ENCODE measurements at regions not wholly inside any gene's neighbourhood (a gene's known extent, or its start where the extent isn't known, plus 50 kb on each side); places are given as distances from the start of the nearest gene placed in this dataset.

DNA sequence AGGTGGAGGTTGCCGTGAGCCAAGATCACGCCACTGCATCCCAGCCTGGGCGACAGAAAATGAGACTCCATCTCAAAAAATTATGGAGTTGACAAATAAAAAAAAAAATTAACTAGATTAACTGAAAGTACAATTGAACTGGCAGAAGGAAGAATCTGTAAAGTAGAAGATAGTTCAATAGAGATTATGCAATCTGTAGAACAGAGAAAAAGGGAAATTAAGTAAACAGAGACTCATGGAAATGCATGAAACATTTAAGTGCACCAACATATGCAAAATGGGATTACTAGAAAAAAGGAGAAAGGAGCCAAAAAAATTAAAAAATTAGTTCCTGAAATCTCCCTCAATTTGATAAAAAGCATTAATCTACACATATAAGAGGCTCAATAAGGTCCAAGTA lies 188.8 kb upstream of the KHDRBS2 start:
- DNase-seq (ENCODE audit: low spot score), result no peak

DNA sequence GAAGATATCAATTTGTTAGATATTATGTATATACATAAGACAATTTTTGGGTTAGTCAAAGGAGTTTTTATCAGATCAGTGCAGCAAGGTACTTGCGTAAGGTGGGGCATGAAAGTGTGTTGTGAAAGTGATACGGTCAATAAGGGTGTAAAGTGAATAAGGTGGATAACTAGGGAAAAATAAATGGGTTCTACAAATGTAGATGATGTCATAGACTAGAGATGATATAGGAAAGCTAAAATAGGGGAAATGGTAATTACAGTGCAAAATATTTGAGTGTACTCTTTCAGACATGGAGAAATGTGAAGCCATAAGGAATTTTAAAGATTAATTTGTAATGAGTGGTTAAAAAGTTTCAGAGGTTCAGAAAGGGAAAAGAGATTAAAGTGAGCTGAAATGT lies 180.6 kb upstream of the KHDRBS2 start:
- no peak for DNase-seq (ENCODE audit: low spot score)

DNA sequence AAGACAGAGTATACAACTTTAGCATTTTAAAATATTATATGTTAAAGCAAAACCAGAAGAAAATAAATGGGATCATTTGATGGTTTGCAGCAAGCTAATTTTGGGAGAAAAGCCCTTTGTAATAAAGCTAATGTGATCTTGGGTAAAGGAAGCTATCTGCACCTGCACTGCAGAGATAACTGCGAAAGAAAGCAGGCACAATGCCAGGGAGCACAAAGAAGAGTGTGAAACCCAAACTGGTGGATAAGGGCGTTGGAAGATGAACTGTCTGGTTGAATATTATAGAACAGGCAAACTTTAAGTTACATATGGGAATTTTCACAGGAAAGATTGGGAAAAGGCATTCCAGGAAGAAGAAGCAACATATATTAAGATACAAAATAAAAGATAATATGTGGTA lies 179.2 kb upstream of the KHDRBS2 start:
- no peak for DNase-seq (ENCODE audit: low spot score)

- DNase-seq (ENCODE audit: low spot score), result no peak
Measured at GRCh38 chr6:62452586-62452985, 166.6 kb upstream of the KHDRBS2 start.

GRCh38 chr6:62446647-62447316 lies 160.8 kb upstream of the KHDRBS2 start:
- DNase-seq (ENCODE audit: low spot score), result no peak

GRCh38 chr6:62445521-62445920 lies 159.5 kb upstream of the KHDRBS2 start:
- DNase-seq (ENCODE audit: low spot score), result peak; percentile 2

GRCh38 chr6:62441182-62441581 lies 155.2 kb upstream of the KHDRBS2 start:
- DNase-seq (ENCODE audit: low spot score), result no peak

DNA sequence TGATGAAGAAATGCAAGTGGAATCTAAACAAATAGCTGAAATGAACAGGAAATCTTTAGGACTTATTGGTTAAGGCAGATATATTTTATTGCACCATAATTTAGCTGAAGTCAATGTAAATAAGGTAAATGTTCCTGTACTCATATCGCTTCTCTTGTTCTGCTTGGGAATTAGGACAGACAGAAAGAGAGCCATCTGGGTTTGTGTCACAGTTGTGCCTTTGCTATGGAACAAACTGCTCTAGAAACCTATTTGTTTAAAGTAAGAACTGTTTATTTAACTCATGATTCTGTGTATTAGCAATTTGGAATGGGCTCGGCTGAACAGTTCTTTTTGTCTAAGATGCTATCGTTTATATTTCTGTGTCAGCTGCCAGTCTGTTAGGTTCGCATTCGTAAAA lies 143.8 kb upstream of the KHDRBS2 start:
- no peak for DNase-seq (ENCODE audit: low spot score)

- DNase-seq (ENCODE audit: low spot score), result no peak
Measured at GRCh38 chr6:62400521-62401259, 114.7 kb upstream of the KHDRBS2 start.

DNA sequence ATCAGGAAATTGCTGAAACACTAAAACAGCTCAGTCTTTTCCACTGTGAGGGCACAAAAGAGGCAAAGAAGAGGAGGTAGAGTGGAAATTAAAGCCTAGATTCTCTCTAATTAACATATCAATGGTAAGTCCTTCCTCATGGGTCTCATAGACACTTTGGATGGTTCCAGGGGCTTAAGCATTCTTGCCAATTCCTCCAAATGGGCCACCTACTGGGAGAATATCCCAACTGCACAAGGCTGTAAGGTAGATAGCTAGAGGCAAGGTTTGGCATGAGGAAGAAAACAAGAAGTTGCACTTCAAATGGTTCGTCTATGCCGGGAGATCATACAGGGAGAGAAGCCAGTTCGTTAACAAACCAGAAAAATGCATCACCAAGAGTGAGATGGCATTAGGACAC lies 107.6 kb upstream of the KHDRBS2 start:
- DNase-seq (ENCODE audit: low spot score), result no peak

- no peak for DNase-seq (ENCODE audit: low spot score)
Measured at GRCh38 chr6:62392291-62392690, 106.3 kb upstream of the KHDRBS2 start.

- DNase-seq (ENCODE audit: low spot score), result no peak
Measured at GRCh38 chr6:62391358-62391757, 105.3 kb upstream of the KHDRBS2 start.

DNA sequence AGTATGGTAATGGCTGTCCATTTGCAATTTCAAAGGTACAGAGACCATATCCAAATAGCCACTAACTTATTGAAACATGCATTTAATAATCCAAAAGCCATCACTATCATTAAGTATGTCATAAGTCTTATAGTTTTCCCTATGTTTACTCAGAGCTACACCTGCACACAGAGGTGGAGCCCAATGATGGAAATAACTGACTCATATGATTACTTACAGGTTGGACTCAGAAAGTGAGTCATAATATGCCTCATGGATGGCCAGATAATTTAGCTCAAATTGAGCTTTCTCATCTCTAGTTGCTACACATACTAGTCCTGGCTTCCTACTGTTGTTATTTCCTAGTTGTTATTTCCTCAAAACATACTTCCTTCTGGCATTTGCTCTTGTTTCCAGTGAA lies 104.4 kb upstream of the KHDRBS2 start:
- no peak for DNase-seq (ENCODE audit: low spot score)

- DNase-seq (ENCODE audit: low spot score), result no peak
Measured at GRCh38 chr6:62371453-62372210, 85.6 kb upstream of the KHDRBS2 start.

DNA sequence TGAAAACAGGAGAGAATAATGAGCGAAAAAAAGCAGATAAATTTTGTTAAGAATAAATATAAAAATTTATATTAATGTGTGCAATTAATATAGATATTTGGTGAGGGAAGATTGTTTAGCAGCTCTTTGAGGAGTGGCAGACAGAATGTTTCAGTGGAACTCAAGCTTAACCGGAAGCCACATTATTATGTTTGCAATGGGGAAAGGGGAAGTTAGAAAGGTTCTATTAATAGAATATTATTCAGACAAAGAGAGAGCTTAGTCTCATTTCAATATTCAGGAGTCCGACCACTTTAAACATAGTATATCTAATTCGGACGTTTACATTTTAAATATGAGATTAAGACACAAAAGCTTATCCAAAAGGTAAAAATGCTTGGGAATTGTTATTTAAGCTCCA lies 81.6 kb upstream of the KHDRBS2 start:
- no peak for DNase-seq (ENCODE audit: low spot score)

- DNase-seq (ENCODE audit: low spot score), result no peak
Measured at GRCh38 chr6:62362097-62362496, 76.1 kb upstream of the KHDRBS2 start.

DNA sequence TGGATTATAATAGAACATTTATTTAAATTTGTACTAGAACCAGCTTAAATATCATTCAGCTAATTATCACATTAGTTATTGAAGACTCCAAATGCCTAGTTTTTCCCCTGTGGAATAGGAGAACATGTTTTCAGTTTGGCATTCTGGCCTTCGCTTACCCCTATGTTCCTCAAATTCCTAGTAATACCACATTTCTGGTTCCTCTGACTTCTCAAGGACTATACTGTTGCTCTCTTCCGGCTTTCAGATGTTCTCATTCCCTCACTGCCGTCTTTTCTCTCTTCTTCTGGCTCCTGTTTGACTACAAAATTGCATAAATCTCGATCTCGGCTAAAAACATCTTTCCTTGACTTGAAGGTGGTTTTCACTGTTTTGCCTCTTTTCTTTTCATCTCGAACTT lies 71.8 kb upstream of the KHDRBS2 start:
- DNase-seq (ENCODE audit: low spot score), result no peak

- no peak for DNase-seq (ENCODE audit: low spot score)
Measured at GRCh38 chr6:62354261-62354660, 68.2 kb upstream of the KHDRBS2 start.

GRCh38 chr6:62345962-62346689 lies 60.1 kb upstream of the KHDRBS2 start:
- DNase-seq (ENCODE audit: low spot score), result no peak

DNA sequence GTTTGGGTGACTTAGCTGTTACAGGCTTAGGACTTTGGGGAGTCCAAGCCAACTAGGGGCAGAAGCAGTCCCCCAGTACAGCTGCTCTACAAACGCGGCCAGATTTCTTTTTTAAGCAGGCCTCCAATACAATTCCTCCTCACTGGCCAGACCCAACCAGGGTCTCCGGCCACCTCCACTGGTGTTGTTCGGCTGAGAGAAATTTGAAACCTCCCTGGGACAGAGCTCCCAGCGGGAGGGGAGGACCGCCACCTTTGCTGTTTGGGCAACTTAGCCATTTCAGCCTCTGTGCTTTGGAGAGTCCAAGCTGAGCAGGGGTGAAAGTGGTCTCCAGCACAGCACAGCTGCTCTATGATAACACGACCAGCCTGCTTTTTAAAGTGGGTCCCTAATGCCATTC lies 59.4 kb upstream of the KHDRBS2 start:
- DNase-seq (ENCODE audit: low spot score), result no peak

DNA sequence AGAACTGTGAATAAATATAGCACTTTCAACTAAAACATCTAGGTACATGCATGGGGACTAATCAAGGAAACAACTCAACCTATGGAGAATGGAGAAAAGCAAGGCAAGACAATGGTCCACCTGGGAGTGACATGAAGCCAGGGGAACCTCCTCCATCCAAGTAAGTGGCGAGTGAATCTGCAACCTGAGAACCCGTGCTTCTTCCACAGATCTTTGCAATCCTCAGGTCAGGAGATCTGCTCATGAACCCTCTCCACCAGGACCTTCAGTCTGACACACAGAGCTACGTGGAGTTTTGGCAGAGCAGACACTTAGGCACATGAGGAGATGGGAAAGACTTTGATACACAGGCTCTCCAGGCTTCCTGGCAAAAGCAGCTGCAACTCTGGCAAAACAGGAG lies 58.8 kb upstream of the KHDRBS2 start:
- DNase-seq (ENCODE audit: low spot score), result no peak

- DNase-seq (ENCODE audit: low spot score), result no peak
Measured at GRCh38 chr6:62338477-62338876, 52.5 kb upstream of the KHDRBS2 start.

Data from AG20443 (cell line).